ENCODE measurements at regions not wholly inside any gene's neighbourhood (a gene's known extent, or its start where the extent isn't known, plus 50 kb on each side); places are given as distances from the start of the nearest gene placed in this dataset.
"Not testable (repeated sequence)": the region's sequence is repeated elsewhere in the genome, so short reads cannot be mapped to it uniquely, and the experiment has no call there.

GRCh38 chr9:11190719-11191118, 577.9 kb upstream of the PTPRD start:
- TF ChIP-seq CTCF (IDR thresholded peaks at IDR 0.05) (no peak), POLR2A (IDR thresholded peaks at IDR 0.05) (no peak)
- Histone ChIP-seq H3K4me1 (replicated peaks in 1 of 2) (no peaks in the 10 kb centered on the region), H3K9me3 (replicated peaks in 1 of 3) (no peaks in the 10 kb centered on the region), H3K4me3 (no peak overlapping the region), H3K27me3 (no peaks in the 10 kb centered on the region), H3K36me3 (replicated peaks in 1 of 2) (no peaks in the 10 kb centered on the region), H3K27ac (no peak overlapping the region)
- 30 to 53% (median 40%) methylated on average over 1 of the region's 1 CpG for WGBS, 4 donors
- intact Hi-C loops (cut with DNase I) = no loop called here
- no peak for DNase-seq

- intact Hi-C loops (cut with DNase I) = no loop called here
- H3K36me3 ChIP-seq (replicated peaks in 1 of 2) = no peaks in the 10 kb centered on the region
- H3K4me1 ChIP-seq (replicated peaks in 1 of 2) = no peaks in the 10 kb centered on the region
- no peaks in the 10 kb centered on the region for H3K9me3 ChIP-seq (replicated peaks in 1 of 3)
- no peak overlapping the region for H3K4me3 ChIP-seq
- TF ChIP-seq POLR2A (IDR thresholded peaks at IDR 0.05) (no peak), CTCF (IDR thresholded peaks at IDR 0.05) (no peak)
- no peaks in the 10 kb centered on the region for H3K27me3 ChIP-seq
- 43 to 52% (median 50%) methylated on average over 1 of the region's 1 CpG for WGBS, 4 donors
- DNase-seq = no peak
- H3K27ac ChIP-seq = no peak overlapping the region
Measured at GRCh38 chr9:11192993-11193392, 580.2 kb upstream of the PTPRD start.

- Histone ChIP-seq H3K4me3 (no peak overlapping the region), H3K9me3 (replicated peaks in 1 of 3) (no peaks in the 10 kb centered on the region), H3K27me3 (no peaks in the 10 kb centered on the region), H3K27ac (no peak overlapping the region), H3K36me3 (replicated peaks in 1 of 2) (no peaks in the 10 kb centered on the region), H3K4me1 (replicated peaks in 1 of 2) (no peaks in the 10 kb centered on the region)
- TF ChIP-seq CTCF (IDR thresholded peaks at IDR 0.05) (no peak), POLR2A (IDR thresholded peaks at IDR 0.05) (no peak)
- DNase-seq = no peak
- intact Hi-C loops (cut with DNase I) = no loop called here
- 82 to 90% (median 85%) methylated on average over 1 of the region's 1 CpG for WGBS, 4 donors
Measured at GRCh38 chr9:11194246-11194645, 581.4 kb upstream of the PTPRD start.

- H3K4me1 ChIP-seq (replicated peaks in 1 of 2); DNase-seq; H3K36me3 ChIP-seq (replicated peaks in 1 of 2); H3K27me3 ChIP-seq; H3K4me3 ChIP-seq; intact Hi-C loops (cut with DNase I); H3K9me3 ChIP-seq (replicated peaks in 1 of 3); H3K27ac ChIP-seq: not testable (repeated sequence)
- 88 to 92% (median 90%) methylated on average over 14 to 21 of the region's 22 CpGs; no CpG with 5 or more reads in 1 of the 4 donors for WGBS, 4 donors
Measured at GRCh38 chr9:11196840-11197365, 584.1 kb upstream of the PTPRD start.

GRCh38 chr9:11199335-11199734, 586.5 kb upstream of the PTPRD start:
- intact Hi-C loops (cut with DNase I) = no loop called here
- no peak for TF ChIP-seq CTCF (IDR thresholded peaks at IDR 0.05)
- Histone ChIP-seq H3K27ac (no peak overlapping the region), H3K4me3 (no peak overlapping the region), H3K27me3 (no peaks in the 10 kb centered on the region), H3K4me1 (replicated peaks in 1 of 2) (no peaks in the 10 kb centered on the region), H3K9me3 (replicated peaks in 1 of 3) (no peaks in the 10 kb centered on the region), H3K36me3 (replicated peaks in 1 of 2) (no peaks in the 10 kb centered on the region)
- no peak for DNase-seq
- WGBS, 4 donors = 63 to 75% (median 68%) methylated on average over 2 of the region's 2 CpGs
